Renal cortical epithelial cell (primary cell): ENCODE measurements at regions not wholly inside any gene's neighbourhood (a gene's known extent, or its start where the extent isn't known, plus 50 kb on each side); places are given as distances from the start of the nearest gene placed in this dataset.

Experiments used
- DNase-seq: peaks from one replicate; pipeline ENCODE4 v3.0.0-alpha.2; 2011; ENCODE audit warnings: low read depth

- DNase-seq = no peak
These were observed 247.8 kb upstream of the PEX5L start for GRCh38 chr3:180284331-180285110.

GRCh38 chr3:180287703-180288102, 251.0 kb upstream of the PEX5L start:
- no peak for DNase-seq

- DNase-seq = no peak
These were observed 252.1 kb upstream of the PEX5L start for GRCh38 chr3:180288816-180289215.

GRCh38 chr3:180290300-180290699, 253.6 kb upstream of the PEX5L start:
- DNase-seq = no peak

- DNase-seq = no peak
These were observed 257.7 kb upstream of the PEX5L start for GRCh38 chr3:180294282-180295027.

GRCh38 chr3:180295811-180296210, 259.1 kb upstream of the PEX5L start:
- DNase-seq = no peak

GRCh38 chr3:180296971-180297370, 260.2 kb upstream of the PEX5L start:
- no peak for DNase-seq

GRCh38 chr3:180306155-180306554, 269.4 kb upstream of the PEX5L start:
- no peak for DNase-seq

GRCh38 chr3:180306691-180307090, 270.0 kb upstream of the PEX5L start:
- DNase-seq = peak; percentile 70

- no peak for DNase-seq
These were observed 274.5 kb upstream of the PEX5L start for GRCh38 chr3:180311242-180311641.

- DNase-seq = no peak
These were observed 279.6 kb upstream of the PEX5L start for GRCh38 chr3:180316321-180316720.

GRCh38 chr3:180319461-180319860, 282.5 kb upstream of the TTC14 start:
- no peak for DNase-seq

GRCh38 chr3:180320631-180321030, 281.3 kb upstream of the TTC14 start:
- no peak for DNase-seq

- no peak for DNase-seq
These were observed 280.4 kb upstream of the TTC14 start for GRCh38 chr3:180321534-180321933.

- DNase-seq = no peak
These were observed 279.1 kb upstream of the TTC14 start for GRCh38 chr3:180322829-180323228.

- DNase-seq = no peak
These were observed 277.2 kb upstream of the TTC14 start for GRCh38 chr3:180324791-180325190.

- no peak for DNase-seq
These were observed 276.4 kb upstream of the TTC14 start for GRCh38 chr3:180325533-180325932.

GRCh38 chr3:180325958-180326357, 276.0 kb upstream of the TTC14 start:
- DNase-seq = no peak

- no peak for DNase-seq
These were observed 272.8 kb upstream of the TTC14 start for GRCh38 chr3:180329187-180329586.

GRCh38 chr3:180329847-180330246, 272.1 kb upstream of the TTC14 start:
- DNase-seq = no peak

- no peak for DNase-seq
These were observed 271.5 kb upstream of the TTC14 start for GRCh38 chr3:180330440-180330839.

GRCh38 chr3:180332608-180333007, 269.4 kb upstream of the TTC14 start:
- no peak for DNase-seq

- DNase-seq = no peak
These were observed 266.9 kb upstream of the TTC14 start for GRCh38 chr3:180335050-180335449.
